ENCODE measurements at regions not wholly inside any gene's neighbourhood (a gene's known extent, or its start where the extent isn't known, plus 50 kb on each side); places are given as distances from the start of the nearest gene placed in this dataset.

DNA sequence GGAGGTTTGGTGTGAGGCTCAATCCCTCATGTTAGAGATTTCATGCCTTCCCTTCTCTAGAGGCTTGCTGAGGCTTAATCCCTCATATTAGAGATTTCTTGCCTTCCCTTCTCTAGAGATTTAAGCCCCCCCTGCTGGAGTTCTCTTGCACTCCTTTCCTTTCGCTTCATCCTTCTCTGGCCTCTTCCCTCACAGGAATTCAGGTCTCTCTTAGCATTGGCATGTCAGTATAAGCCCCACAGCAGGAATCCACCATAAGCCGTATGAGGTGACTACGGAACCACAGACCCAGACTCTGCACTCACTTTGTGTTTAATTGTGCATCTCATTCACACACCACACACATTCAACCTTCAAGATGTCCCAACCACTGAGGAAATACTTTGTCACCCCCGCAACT is 338.6 kb upstream of the POU1F1 start:
- H3K4me3 ChIP-seq = no peak overlapping the region
- H3K36me3 ChIP-seq (ENCODE audit: control insufficient read depth, insufficient read depth, low read length) = no peaks in the 10 kb centered on the region
- H3K9me1 ChIP-seq (ENCODE audit: control insufficient read depth, insufficient read depth, low read length) = no peaks in the 10 kb centered on the region
- no peak overlapping the region for H3K9ac ChIP-seq (ENCODE audit: insufficient read depth in 1 of 2, low read depth in 2 of 2, low read length in 2 of 2)
- no peaks in the 10 kb centered on the region for H4K20me1 ChIP-seq (replicated peaks; ENCODE audit: control insufficient read depth, insufficient read depth, low read length)
- WGBS (ENCODE audit: insufficient coverage, low coverage, missing lambda C conversion rate) = 30% methylated on average over 4 of the region's 4 CpGs
- no peaks in the 10 kb centered on the region for H3K9me3 ChIP-seq (replicated peaks; ENCODE audit: control insufficient read depth, insufficient read depth, low read depth, low read length)
- FAIRE-seq (no peak), ATAC-seq (no peak), DNase-seq (ENCODE audit: extremely low read depth in 1 of 4, low spot score in 3 of 4) (no peak)
- no peak overlapping the region for H3K4me2 ChIP-seq (ENCODE audit: insufficient read depth, low read length)
- H3K79me2 ChIP-seq (ENCODE audit: control insufficient read depth, insufficient read depth, low read length) = no peaks in the 10 kb centered on the region
- intact Hi-C loops (cut with micrococcal nuclease) (loop anchor here (10.0 kb wide), 1 partner anchor 50 kb away; no protein-coding TSS in a partner anchor), in situ Hi-C loops (cut with MboI) (no loop called here)
- BruUV-seq (replicated peaks) = no TSS peak
- no peaks in the 10 kb centered on the region for H3K27me3 ChIP-seq (ENCODE audit: control insufficient read depth in 2 of 2, insufficient read depth in 2 of 2, low read length in 2 of 2)
- POLR2A ChIA-PET = no interaction called here
- no peaks in the 10 kb centered on the region for H3K4me1 ChIP-seq (replicated peaks in 1 of 2; ENCODE audit: control insufficient read depth in 2 of 2, insufficient read depth in 2 of 2, low read length in 2 of 2)
- H3K27ac ChIP-seq (ENCODE audit: extremely low read depth, low read depth, low read length) = no peak overlapping the region
- CTCF ChIA-PET (ENCODE audit: low intra/inter-chr PET ratio) = no interaction called here
- no peak overlapping the region for H2AFZ ChIP-seq (ENCODE audit: low read depth, low read length)
- no peak for TF ChIP-seq HDGF (IDR thresholded peaks at IDR 0.05)

DNA sequence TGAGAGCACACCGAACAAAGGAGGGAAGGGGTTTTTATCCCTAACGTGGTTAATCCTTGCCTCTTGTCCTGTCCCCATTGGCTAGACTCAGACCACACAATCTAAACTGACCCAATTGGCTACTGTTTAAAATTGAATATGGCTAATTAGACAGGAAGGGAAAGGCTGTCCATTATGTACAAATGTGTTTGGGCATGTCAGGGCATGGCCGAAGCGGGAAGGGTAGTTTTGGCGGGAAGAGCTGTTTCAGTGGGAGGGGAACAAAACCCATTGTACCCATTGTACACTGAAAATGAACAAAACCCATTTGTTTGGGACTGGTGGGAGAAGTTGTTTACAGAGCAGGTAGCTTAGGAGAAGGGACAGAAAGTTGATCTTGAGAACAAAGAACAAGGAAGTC is 330.9 kb upstream of the POU1F1 start:
- Histone ChIP-seq H3K4me3 (no peak overlapping the region), H2AFZ (ENCODE audit: low read depth, low read length) (no peak overlapping the region), H3K27me3 (ENCODE audit: control insufficient read depth in 2 of 2, insufficient read depth in 2 of 2, low read length in 2 of 2) (no peaks in the 10 kb centered on the region), H3K27ac (ENCODE audit: extremely low read depth, low read depth, low read length) (no peak overlapping the region), H3K36me3 (ENCODE audit: control insufficient read depth, insufficient read depth, low read length) (no peaks in the 10 kb centered on the region), H3K9me3 (replicated peaks; ENCODE audit: control insufficient read depth, insufficient read depth, low read depth, low read length) (no peaks in the 10 kb centered on the region; the same call in 1 of the 2 replicates), H3K9ac (ENCODE audit: insufficient read depth in 1 of 2, low read depth in 2 of 2, low read length in 2 of 2) (no peak overlapping the region), H3K9me1 (ENCODE audit: control insufficient read depth, insufficient read depth, low read length) (no peaks in the 10 kb centered on the region), H3K4me1 (replicated peaks in 1 of 2; ENCODE audit: control insufficient read depth in 2 of 2, insufficient read depth in 2 of 2, low read length in 2 of 2) (no peaks in the 10 kb centered on the region), H4K20me1 (replicated peaks; ENCODE audit: control insufficient read depth, insufficient read depth, low read length) (no peaks in the 10 kb centered on the region), H3K79me2 (ENCODE audit: control insufficient read depth, insufficient read depth, low read length) (no peaks in the 10 kb centered on the region), H3K4me2 (ENCODE audit: insufficient read depth, low read length) (no peak overlapping the region)
- DNase-seq (ENCODE audit: extremely low read depth in 1 of 4, low spot score in 3 of 4) = no peak
- TF ChIP-seq ZNF644 (tag; IDR thresholded peaks at IDR 0.05; ENCODE audit: low read depth) (no peak), CBX3 (IDR thresholded peaks at IDR 0.05; ENCODE audit: borderline replicate concordance in 1 of 2, low read length in 2 of 2) (0 out of 3 replicates have a peak, but pooled peaks of 1 of the 2 experiments have one; percentile 3), E2F6 (IDR thresholded peaks at IDR 0.05; ENCODE audit: borderline replicate concordance in 1 of 2, extremely low read depth in 1 of 2, insufficient read depth in 1 of 2, insufficient read length in 1 of 2, low read depth in 1 of 2, low read length in 1 of 2, poor library complexity in 1 of 2, severe bottlenecking in 1 of 2) (peak in 1 of 2 experiments; percentile 35)
- BruUV-seq (replicated peaks) = no TSS peak
- ATAC-seq = no peak
- ChIA-PET CTCF (ENCODE audit: low intra/inter-chr PET ratio) (no interaction called here), POLR2A (no interaction called here)
- in situ Hi-C loops (cut with MboI) (no loop called here), intact Hi-C loops (cut with micrococcal nuclease) (no loop called here)
- no peak for FAIRE-seq
- WGBS (ENCODE audit: insufficient coverage, low coverage, missing lambda C conversion rate) = 10% methylated on average over 4 of the region's 5 CpGs
